ENCODE measurements at regions not wholly inside any gene's neighbourhood (a gene's known extent, or its start where the extent isn't known, plus 50 kb on each side); places are given as distances from the start of the nearest gene placed in this dataset.
"Not testable (repeated sequence)": the region's sequence is repeated elsewhere in the genome, so short reads cannot be mapped to it uniquely, and the experiment has no call there.

- DNase-seq (ENCODE audit: low read depth in 2 of 2): no peak
Measured at GRCh38 chr9:94188246-94188645, 70.9 kb upstream of the ZNF169 start.

- not testable (repeated sequence) for DNase-seq (ENCODE audit: low read depth in 2 of 2)
Measured at GRCh38 chr9:94191706-94192105, 67.4 kb upstream of the ZNF169 start.

- no peak for DNase-seq (ENCODE audit: low read depth in 2 of 2)
Measured at GRCh38 chr9:94198414-94198813, 60.7 kb upstream of the ZNF169 start.

DNA sequence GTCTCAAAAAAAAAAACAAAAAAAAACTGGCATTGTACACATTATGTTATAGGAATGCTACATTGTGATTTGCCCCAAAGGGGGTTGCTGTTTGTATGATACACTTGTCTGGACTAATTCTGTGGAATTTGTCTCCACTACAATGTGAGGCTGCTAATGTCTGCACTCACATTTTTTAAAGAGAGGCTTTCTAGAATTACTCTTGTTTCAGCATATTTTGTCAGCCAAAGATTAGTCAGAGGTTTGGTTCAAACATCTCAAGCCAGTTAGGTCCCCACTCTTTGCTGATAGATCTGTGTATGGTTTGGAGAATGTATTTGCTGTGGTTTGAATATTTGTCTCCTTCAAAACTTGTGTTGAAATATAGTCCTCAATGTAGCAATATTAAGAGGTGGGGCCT lies 59.3 kb upstream of the ZNF169 start:
- no peak for DNase-seq (ENCODE audit: low read depth in 2 of 2)

DNA sequence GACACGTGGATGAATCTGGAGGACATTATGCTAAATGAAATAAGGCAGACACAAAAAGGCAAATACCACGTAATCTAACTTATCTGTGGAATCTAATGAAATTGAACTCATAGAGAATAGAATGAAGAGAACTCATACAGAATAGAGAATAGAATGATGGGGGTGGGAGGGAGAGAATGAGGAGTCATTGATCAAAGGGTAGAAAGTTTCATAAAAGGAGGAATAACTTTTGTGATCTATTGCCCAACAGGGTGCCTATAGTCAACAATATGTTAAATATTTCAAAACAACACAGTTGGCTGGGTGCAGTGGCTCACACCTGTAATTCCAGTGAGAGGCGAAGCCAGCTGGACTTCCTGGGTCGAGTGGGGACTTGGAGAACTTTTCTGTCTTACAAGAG lies 54.9 kb upstream of the ZNF169 start:
- DNase-seq (ENCODE audit: low read depth in 2 of 2): no peak

GRCh38 chr9:94207781-94208180 lies 51.3 kb upstream of the ZNF169 start:
- no peak for DNase-seq (ENCODE audit: low read depth in 2 of 2)
